H1 (cell line): ENCODE measurements at regions not wholly inside any gene's neighbourhood (a gene's known extent, or its start where the extent isn't known, plus 50 kb on each side); places are given as distances from the start of the nearest gene placed in this dataset.

ENCODE experiments used
- EZH2 ChIP-seq: fragments of 200-600 bp; sonication (generic); IDR thresholded peaks from 2 replicates; pipeline ENCODE4 v1.7.1; 2012; ENCODE audit warnings: low read depth, mild to moderate bottlenecking, moderate library complexity, low read length, inconsistent platforms; ENCODE audit not compliant: severe bottlenecking
- POLR2A ChIP-seq, 2 experiments: IDR thresholded peaks; 1 replicate in 1 of 2; 2 replicates in 1 of 2; pipeline ENCODE4 v1.6.1; 2011; ENCODE audit warnings: low read depth in 2 of 2, low read length in 2 of 2, mild to moderate bottlenecking in 2 of 2; ENCODE audit errors: control extremely low read depth in 1 of 2
- RXRA ChIP-seq: IDR thresholded peaks from 2 replicates; pipeline ENCODE4 v1.6.1; 2011; ENCODE audit warnings: low read depth, mild to moderate bottlenecking, low read length, moderate library complexity; ENCODE audit not compliant: insufficient read depth

DNA sequence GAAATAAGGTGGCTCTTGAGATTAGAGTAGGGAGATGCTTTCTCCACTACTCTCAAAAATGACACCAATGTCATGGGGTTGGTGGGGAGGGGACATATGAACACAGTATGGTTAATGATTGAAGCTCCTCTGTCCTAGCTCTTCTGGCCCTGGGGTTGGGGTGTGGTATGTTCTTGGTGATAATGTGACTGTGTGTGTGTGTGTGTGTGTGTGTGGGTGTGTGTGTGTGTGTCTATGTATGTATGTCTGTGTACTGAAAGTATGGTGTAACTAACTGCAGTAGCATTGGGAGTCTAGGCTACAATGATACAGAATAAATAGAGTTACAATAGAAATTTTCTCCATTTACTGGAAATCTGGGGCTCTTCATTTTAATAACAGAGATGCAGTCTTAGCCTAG is 121.0 kb upstream of the CD180 start:
- TF ChIP-seq POLR2A (IDR thresholded peaks at IDR 0.05; ENCODE audit: control extremely low read depth in 1 of 2, low read depth in 2 of 2, low read length in 2 of 2) = no peak
- no peak for TF ChIP-seq RXRA
- TF ChIP-seq EZH2 = no peak
